ENCODE measurements at regions not wholly inside any gene's neighbourhood (a gene's known extent, or its start where the extent isn't known, plus 50 kb on each side); places are given as distances from the start of the nearest gene placed in this dataset.
"Not testable (repeated sequence)": the region's sequence is repeated elsewhere in the genome, so short reads cannot be mapped to it uniquely, and the experiment has no call there.

GRCh38 chr14:106257569-106257994 is 731.2 kb downstream of the TMEM121 start:
- ATAC-seq (ENCODE audit: low FRiP score); intact Hi-C loops (cut with DNase I); H3K4me3 ChIP-seq (ENCODE audit: low read length in 2 of 2); H3K9me3 ChIP-seq (ENCODE audit: control insufficient read depth, low read length); H3K4me1 ChIP-seq (ENCODE audit: control insufficient read depth in 1 of 2, insufficient read depth in 2 of 2, low read length in 2 of 2); H3K27ac ChIP-seq (ENCODE audit: low read depth in 1 of 2, low read length in 2 of 2); H3K36me3 ChIP-seq (ENCODE audit: control insufficient read depth in 1 of 2, insufficient read depth in 2 of 2, low read length in 1 of 2); H3K27me3 ChIP-seq (ENCODE audit: control insufficient read depth in 1 of 2, insufficient read depth in 2 of 2, low read length in 1 of 2): not testable (repeated sequence)
- DNase-seq, result peak; percentile 51 to 82
- 45 to 46% methylated on average over 16 of the region's 16 CpGs for WGBS, 2 donors

DNA sequence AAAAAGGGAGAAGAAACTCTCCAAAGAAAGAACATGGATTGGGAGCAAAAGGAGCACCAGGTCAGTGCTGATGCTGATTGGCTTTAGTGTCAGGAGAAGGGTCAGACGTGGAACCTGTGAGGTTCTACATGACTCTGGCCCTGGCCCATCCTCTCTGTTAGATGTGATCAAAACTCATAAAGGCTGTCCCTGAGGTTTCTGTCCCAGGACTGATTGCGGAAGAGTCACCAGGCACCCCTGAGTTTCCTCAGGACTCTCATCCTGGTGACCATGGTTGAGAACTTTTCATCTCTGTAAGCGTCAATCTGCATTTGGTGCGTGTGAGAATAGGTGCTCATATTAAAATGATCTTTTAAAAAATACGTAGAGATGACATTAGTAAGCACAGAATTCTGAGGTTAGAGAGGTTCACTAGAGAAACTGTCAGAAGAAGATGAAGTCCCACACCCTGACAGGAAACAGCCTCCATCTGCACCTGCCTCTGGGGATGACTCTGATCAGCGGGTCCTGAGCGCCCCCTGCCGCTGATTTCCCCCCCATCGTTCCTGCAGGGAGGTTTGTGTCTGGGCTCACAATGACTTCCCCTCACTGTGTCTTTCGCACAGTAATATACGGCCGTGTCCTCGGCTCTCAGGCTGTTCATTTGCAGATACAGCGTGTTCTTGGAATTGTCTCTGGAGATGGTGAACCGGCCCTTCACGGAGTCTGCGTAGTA is 741.8 kb downstream of the TMEM121 start:
- no peak for ATAC-seq (ENCODE audit: low FRiP score)
- DNase-seq, result no peak
- H3K4me1 ChIP-seq (ENCODE audit: control insufficient read depth in 1 of 2, insufficient read depth in 2 of 2, low read length in 2 of 2), result no peaks in the 10 kb centered on the region
- no peaks in the 10 kb centered on the region for H3K9me3 ChIP-seq (ENCODE audit: control insufficient read depth, low read length)
- H3K27ac ChIP-seq (ENCODE audit: low read depth in 1 of 2, low read length in 2 of 2), result no peak overlapping the region
- intact Hi-C loops (cut with DNase I), result no loop called here
- H3K36me3 ChIP-seq (ENCODE audit: control insufficient read depth in 1 of 2, insufficient read depth in 2 of 2, low read length in 1 of 2), result no peaks in the 10 kb centered on the region
- WGBS, 2 donors, result 41 to 44% methylated on average over 17 of the region's 17 CpGs
- no peak overlapping the region for H3K4me3 ChIP-seq (ENCODE audit: low read length in 2 of 2)
- no peaks in the 10 kb centered on the region for H3K27me3 ChIP-seq (ENCODE audit: control insufficient read depth in 1 of 2, insufficient read depth in 2 of 2, low read length in 1 of 2)

GRCh38 chr14:106269029-106269428 is 742.6 kb downstream of the TMEM121 start:
- intact Hi-C loops (cut with DNase I), result no loop called here
- 50 to 59% methylated on average over 2 of the region's 2 CpGs for WGBS, 2 donors
- Histone ChIP-seq H3K27me3 (ENCODE audit: control insufficient read depth in 1 of 2, insufficient read depth in 2 of 2, low read length in 1 of 2) (no peaks in the 10 kb centered on the region), H3K27ac (ENCODE audit: low read depth in 1 of 2, low read length in 2 of 2) (no peak overlapping the region), H3K4me3 (ENCODE audit: low read length in 2 of 2) (no peak overlapping the region), H3K9me3 (ENCODE audit: control insufficient read depth, low read length) (no peaks in the 10 kb centered on the region), H3K4me1 (ENCODE audit: control insufficient read depth in 1 of 2, insufficient read depth in 2 of 2, low read length in 2 of 2) (no peaks in the 10 kb centered on the region), H3K36me3 (ENCODE audit: control insufficient read depth in 1 of 2, insufficient read depth in 2 of 2, low read length in 1 of 2) (no peaks in the 10 kb centered on the region)
- DNase-seq (no peak), ATAC-seq (ENCODE audit: low FRiP score) (no peak)

DNA sequence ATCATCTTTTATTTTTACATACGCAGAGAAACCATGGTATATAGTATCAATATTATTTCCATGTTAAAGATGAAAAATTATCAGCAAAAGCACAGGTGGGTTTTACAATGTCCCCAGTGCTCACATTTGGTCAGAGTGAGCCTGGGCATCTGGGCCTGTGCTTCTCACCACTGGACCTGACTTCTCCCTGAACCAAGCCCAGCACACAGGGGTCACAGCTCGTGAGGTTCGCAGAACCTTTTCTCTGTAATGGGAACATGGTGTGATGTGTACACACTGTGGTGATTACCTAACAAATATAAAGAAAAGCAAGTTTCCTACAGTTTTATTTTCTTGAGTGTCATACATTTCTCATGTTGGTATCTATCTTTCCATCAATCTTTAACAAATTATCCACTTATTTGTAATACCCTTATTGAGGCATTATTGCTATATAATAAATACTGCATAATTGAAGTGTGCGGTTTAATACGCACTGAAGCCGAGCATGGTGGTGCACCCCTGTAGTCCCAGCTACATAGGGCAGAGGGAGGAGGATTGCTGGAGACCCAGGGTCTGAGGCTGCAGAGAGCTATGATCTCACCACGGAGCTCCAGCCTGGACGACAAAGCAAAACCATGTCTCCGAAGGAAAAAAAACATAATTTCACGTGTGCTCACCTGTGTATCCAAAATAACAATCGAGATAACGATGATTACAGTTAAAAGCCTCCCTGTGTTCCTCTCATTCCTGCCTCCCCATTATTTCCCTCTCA is 743.2 kb downstream of the TMEM121 start:
- WGBS, 2 donors, result 58 to 65% methylated on average over 12 of the region's 12 CpGs
- no peak for ATAC-seq (ENCODE audit: low FRiP score)
- H3K4me1 ChIP-seq (ENCODE audit: control insufficient read depth in 1 of 2, insufficient read depth in 2 of 2, low read length in 2 of 2), result no peaks in the 10 kb centered on the region

DNA sequence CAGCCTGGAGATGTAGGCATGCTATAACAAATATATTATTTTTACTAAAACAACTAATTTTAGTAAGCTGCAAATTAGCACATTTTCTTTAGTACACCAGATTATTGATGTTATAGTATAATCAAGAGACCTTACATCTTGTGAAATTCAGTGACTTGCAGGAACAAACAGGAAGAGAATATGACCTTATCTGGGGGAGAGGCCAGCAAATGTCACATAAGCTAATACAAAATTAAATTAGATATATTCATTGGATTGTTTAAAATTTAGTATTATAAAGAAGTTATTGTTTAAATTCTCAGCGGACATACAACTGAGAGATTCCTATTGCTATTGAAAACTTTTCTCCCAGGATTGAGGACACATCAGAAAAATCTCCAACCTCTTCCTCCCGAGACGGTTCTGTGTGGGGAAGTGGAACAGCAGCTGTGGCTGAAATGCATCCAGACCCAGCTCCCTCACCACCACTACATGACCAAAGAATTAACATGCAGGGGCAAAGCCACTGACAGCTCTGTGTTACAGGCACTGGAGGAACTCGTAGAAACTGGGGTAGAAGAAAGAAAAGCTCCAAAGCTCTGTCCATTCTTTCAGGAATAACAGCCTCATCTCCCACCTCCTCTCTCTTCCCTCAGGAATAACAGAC is 744.2 kb downstream of the TMEM121 start:
- intact Hi-C loops (cut with DNase I); H3K36me3 ChIP-seq (ENCODE audit: control insufficient read depth in 1 of 2, insufficient read depth in 2 of 2, low read length in 1 of 2); H3K27ac ChIP-seq (ENCODE audit: low read depth in 1 of 2, low read length in 2 of 2); H3K9me3 ChIP-seq (ENCODE audit: control insufficient read depth, low read length); H3K4me1 ChIP-seq (ENCODE audit: control insufficient read depth in 1 of 2, insufficient read depth in 2 of 2, low read length in 2 of 2); H3K4me3 ChIP-seq (ENCODE audit: low read length in 2 of 2); H3K27me3 ChIP-seq (ENCODE audit: control insufficient read depth in 1 of 2, insufficient read depth in 2 of 2, low read length in 1 of 2); DNase-seq: not testable (repeated sequence)
- ATAC-seq (ENCODE audit: low FRiP score), result peak; percentile 19
- 24 to 32% methylated on average over 3 of the region's 4 CpGs for WGBS, 2 donors

More for the DNA sequence above, 743.2 kb downstream of the TMEM121 start:
- H3K27ac ChIP-seq (ENCODE audit: low read depth in 1 of 2, low read length in 2 of 2), result no peak overlapping the region
- intact Hi-C loops (cut with DNase I), result no loop called here
- no peaks in the 10 kb centered on the region for H3K36me3 ChIP-seq (ENCODE audit: control insufficient read depth in 1 of 2, insufficient read depth in 2 of 2, low read length in 1 of 2)
- no peaks in the 10 kb centered on the region for H3K9me3 ChIP-seq (ENCODE audit: control insufficient read depth, low read length)
- no peak overlapping the region for H3K4me3 ChIP-seq (ENCODE audit: low read length in 2 of 2)
- DNase-seq, result no peak
- no peaks in the 10 kb centered on the region for H3K27me3 ChIP-seq (ENCODE audit: control insufficient read depth in 1 of 2, insufficient read depth in 2 of 2, low read length in 1 of 2)

GRCh38 chr14:106276326-106277267 is 750.2 kb downstream of the TMEM121 start:
- H3K9me3 ChIP-seq (ENCODE audit: control insufficient read depth, low read length), result no peaks in the 10 kb centered on the region
- H3K27ac ChIP-seq (ENCODE audit: low read depth in 1 of 2, low read length in 2 of 2), result no peak overlapping the region
- intact Hi-C loops (cut with DNase I), result no loop called here
- H3K27me3 ChIP-seq (ENCODE audit: control insufficient read depth in 1 of 2, insufficient read depth in 2 of 2, low read length in 1 of 2), result no peaks in the 10 kb centered on the region
- H3K4me1 ChIP-seq (ENCODE audit: control insufficient read depth in 1 of 2, insufficient read depth in 2 of 2, low read length in 2 of 2), result no peaks in the 10 kb centered on the region
- WGBS, 2 donors, result 53 to 55% methylated on average over 12 of the region's 12 CpGs
- no peaks in the 10 kb centered on the region for H3K36me3 ChIP-seq (ENCODE audit: control insufficient read depth in 1 of 2, insufficient read depth in 2 of 2, low read length in 1 of 2)
- ATAC-seq (ENCODE audit: low FRiP score), result no peak
- DNase-seq, result no peak
- H3K4me3 ChIP-seq (ENCODE audit: low read length in 2 of 2), result no peak overlapping the region

DNA sequence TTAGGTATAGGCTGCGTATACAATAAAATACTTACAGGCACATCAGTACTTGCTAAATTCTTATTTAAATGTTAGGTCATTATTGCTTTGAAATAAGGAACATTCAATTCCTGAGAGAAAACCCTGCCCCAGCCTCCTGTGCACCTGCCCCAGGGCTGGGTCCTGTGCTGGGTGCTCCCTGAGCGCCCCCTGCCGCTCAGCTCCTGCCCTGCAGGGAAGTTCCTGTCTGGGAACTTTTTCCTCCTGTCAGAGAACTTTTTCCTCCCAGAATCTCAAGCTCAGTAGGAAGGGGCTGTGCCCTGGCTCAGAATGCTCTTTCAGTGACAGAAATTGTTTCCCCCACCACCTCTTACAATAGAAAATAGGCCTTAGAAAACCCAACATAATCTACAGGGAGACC is 751.1 kb downstream of the TMEM121 start:
- intact Hi-C loops (cut with DNase I), result no loop called here
- Histone ChIP-seq H3K36me3 (ENCODE audit: control insufficient read depth in 1 of 2, insufficient read depth in 2 of 2, low read length in 1 of 2) (no peaks in the 10 kb centered on the region), H3K9me3 (ENCODE audit: control insufficient read depth, low read length) (no peaks in the 10 kb centered on the region), H3K27me3 (ENCODE audit: control insufficient read depth in 1 of 2, insufficient read depth in 2 of 2, low read length in 1 of 2) (no peaks in the 10 kb centered on the region), H3K27ac (ENCODE audit: low read depth in 1 of 2, low read length in 2 of 2) (no peak overlapping the region), H3K4me1 (ENCODE audit: control insufficient read depth in 1 of 2, insufficient read depth in 2 of 2, low read length in 2 of 2) (no peaks in the 10 kb centered on the region), H3K4me3 (ENCODE audit: low read length in 2 of 2) (no peak overlapping the region)
- ATAC-seq (ENCODE audit: low FRiP score) (no peak), DNase-seq (no peak)
- 25 to 26% methylated on average over 3 of the region's 3 CpGs for WGBS, 2 donors

- intact Hi-C loops (cut with DNase I), result no loop called here
- H3K4me1 ChIP-seq (ENCODE audit: control insufficient read depth in 1 of 2, insufficient read depth in 2 of 2, low read length in 2 of 2), result no peaks in the 10 kb centered on the region
- no peak overlapping the region for H3K4me3 ChIP-seq (ENCODE audit: low read length in 2 of 2)
- ATAC-seq (ENCODE audit: low FRiP score) (no peak), DNase-seq (no peak)
- no peaks in the 10 kb centered on the region for H3K9me3 ChIP-seq (ENCODE audit: control insufficient read depth, low read length)
- H3K27me3 ChIP-seq (ENCODE audit: control insufficient read depth in 1 of 2, insufficient read depth in 2 of 2, low read length in 1 of 2), result no peaks in the 10 kb centered on the region
- no peak overlapping the region for H3K27ac ChIP-seq (ENCODE audit: low read depth in 1 of 2, low read length in 2 of 2)
- no peaks in the 10 kb centered on the region for H3K36me3 ChIP-seq (ENCODE audit: control insufficient read depth in 1 of 2, insufficient read depth in 2 of 2, low read length in 1 of 2)
These were observed 754.5 kb downstream of the TMEM121 start for GRCh38 chr14:106280876-106281275.
